VCaP (cell line): ENCODE measurements at regions not wholly inside any gene's neighbourhood (a gene's known extent, or its start where the extent isn't known, plus 50 kb on each side); places are given as distances from the start of the nearest gene placed in this dataset.

Experiments
- H3K27ac ChIP-seq: fragments of 450-650 bp; 2 replicates; pipeline ENCODE4 v1.5.1; 2017
- TF ChIP-seq, protein P1 (sequence below): fragments of 450-650 bp; conservative IDR thresholded peaks from 2 replicates; pipeline ENCODE4 v1.5.1; 2017; ENCODE audit warnings: mild to moderate bottlenecking, moderate library complexity

DNA sequence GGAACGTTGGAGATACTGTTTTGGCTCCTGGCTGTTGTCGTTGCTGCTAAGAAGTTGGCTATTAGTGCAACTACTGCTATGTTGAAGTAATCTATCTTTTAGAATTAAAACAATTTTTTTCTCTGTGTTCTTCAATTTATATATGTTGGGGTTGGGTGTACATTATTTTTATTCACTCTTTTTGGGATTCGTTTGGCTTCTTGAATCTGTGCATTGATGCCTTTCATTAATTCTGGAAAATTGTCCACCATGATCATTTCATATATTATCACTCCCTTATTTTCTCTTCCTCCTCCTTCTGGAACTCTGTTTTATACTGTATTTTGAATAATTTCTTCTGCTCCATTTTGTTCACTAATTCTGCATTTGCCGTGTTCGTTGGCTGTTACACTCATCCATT, 199.5 kb upstream of the PLET1 start:
- H3K27ac ChIP-seq: no peak overlapping the region
- TF ChIP-seq, protein P1, sequence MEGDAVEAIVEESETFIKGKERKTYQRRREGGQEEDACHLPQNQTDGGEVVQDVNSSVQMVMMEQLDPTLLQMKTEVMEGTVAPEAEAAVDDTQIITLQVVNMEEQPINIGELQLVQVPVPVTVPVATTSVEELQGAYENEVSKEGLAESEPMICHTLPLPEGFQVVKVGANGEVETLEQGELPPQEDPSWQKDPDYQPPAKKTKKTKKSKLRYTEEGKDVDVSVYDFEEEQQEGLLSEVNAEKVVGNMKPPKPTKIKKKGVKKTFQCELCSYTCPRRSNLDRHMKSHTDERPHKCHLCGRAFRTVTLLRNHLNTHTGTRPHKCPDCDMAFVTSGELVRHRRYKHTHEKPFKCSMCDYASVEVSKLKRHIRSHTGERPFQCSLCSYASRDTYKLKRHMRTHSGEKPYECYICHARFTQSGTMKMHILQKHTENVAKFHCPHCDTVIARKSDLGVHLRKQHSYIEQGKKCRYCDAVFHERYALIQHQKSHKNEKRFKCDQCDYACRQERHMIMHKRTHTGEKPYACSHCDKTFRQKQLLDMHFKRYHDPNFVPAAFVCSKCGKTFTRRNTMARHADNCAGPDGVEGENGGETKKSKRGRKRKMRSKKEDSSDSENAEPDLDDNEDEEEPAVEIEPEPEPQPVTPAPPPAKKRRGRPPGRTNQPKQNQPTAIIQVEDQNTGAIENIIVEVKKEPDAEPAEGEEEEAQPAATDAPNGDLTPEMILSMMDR: no peak

DNA sequence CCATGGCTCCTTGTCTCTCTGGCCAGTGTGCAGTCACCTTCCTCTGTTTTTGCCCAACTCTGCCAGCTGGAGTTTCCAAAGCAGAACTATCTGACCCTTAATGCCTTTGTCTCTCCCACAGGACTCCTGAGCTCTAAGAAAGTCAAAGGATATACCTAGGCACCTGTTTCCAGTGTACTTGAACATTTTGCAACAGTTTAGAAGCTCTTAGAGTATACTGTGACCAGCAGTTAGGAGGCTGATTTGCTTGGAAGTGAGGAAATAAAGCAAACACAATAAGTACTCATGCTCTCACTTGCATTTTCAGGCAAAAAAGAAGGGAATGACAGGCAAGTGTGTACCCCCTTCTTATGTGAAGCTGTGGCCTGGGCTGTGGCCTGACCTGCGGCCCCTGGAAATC, 204.3 kb upstream of the PLET1 start:
- no peak overlapping the region for H3K27ac ChIP-seq
- TF ChIP-seq, protein P1: no peak

DNA sequence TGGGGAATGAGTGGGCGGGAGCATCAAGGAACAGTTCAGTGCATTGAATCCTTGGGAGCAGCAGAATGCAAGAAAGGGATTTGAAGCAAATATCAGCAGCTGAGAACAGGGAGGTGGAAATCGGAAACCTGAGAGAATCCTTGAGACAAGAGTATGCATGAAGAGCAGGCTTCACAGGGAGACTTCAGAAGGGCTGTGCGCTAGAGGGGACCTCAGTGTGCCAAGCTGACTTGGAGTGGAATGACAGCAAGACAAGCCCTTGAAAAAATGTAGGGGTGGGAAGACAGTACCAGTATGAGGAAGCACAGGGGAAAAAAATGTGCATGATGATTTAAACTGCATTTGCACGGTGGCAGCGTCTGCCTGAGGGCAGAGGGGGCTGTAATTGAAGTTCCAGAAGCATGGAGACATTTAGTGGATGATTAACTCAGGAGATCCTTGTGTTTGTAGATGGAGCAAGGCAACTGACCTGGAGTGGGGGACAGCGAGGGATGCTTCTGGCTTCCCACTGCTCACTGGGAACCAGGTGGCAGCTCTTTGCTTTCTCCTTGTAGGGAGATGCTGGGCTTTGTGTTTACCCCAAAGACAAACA, 204.9 kb upstream of the PLET1 start:
- TF ChIP-seq, protein P1: no peak
- H3K27ac ChIP-seq: no peak overlapping the region

DNA sequence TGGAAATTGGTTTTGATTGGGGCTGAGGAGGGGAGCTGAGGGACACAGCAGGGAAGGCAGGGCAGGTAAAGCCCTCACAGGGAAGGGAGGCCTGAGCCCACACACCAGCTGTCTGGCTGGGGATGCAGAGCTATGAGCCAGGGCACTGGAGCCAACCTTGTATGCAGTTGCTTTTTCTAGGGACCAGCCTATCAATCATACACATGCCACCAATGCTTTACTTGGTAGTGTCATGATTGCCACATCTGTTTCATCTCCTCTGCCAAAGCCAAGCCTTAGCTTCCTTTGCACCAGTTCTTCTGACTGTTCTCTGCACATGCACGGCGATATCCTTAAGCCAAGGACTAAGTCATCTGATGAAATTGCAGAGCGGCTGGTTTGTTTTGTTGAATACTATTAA, 207.1 kb upstream of the PLET1 start:
- TF ChIP-seq, protein P1: no peak
- H3K27ac ChIP-seq: no peak overlapping the region

DNA sequence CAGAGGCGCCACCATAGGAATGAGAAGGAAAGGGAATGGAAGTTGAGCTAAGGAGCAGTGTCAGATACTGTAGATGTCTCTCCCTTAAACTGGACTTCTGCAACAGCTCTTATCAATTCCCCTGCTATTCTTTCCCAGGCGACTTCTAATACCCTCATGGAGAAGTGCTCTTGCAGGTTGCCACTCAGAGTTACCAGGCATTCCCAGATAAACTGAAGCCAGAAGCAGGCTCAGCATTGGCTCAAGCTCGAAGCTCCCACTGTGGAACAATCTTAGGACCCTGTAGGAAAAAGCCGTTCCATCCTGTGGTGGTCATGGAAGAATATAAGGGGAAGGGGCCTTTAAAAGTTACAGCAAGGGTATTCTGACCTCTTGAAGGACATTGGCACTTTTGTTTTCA, 208.7 kb upstream of the PLET1 start:
- no peak overlapping the region for H3K27ac ChIP-seq

DNA sequence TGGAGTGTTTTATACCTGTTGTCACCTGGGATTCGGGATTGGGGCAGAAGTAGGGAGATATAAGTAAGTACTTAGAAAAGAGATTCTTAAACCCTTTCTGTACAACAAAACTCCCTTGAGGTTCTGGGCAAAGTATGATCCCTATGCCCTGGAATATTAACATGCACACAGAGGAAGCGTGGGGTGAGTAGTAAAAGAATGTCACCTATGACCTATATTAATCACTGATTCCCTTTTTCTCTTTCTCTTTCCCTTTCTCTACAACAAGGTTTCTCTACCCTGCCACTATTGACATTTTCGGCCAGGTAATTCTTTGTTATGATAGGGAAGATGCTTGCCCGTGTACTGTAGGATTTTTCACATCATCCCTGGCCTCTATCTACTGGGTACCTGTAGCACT, 209.7 kb upstream of the PLET1 start:
- TF ChIP-seq, protein P1: no peak
- no peak overlapping the region for H3K27ac ChIP-seq

More for the DNA sequence above, 208.7 kb upstream of the PLET1 start:
- TF ChIP-seq, protein P1: no peak

DNA sequence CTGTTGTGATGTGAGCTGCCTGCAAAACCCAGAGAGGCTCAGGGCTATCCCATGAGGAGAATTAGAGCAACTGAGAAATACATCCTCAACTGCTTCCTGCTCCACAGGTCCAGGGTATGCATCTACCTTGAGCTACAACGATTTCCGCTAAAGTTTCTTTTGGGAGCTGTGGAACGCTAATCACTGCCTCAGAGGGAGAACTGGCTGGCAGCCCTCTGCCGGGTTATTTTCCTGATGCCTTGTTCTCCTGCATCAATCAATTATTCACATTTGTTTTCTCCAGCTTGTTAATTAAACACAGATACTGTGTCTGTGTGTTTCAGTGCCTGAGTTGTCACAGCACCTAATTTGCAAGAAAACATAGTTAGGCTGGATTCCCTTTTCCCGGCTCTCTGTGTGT, 211.1 kb upstream of the PLET1 start:
- TF ChIP-seq, protein P1: no peak

More for the DNA sequence above, 211.1 kb upstream of the PLET1 start:
- no peak overlapping the region for H3K27ac ChIP-seq
